ENCODE measurements at regions not wholly inside any gene's neighbourhood (a gene's known extent, or its start where the extent isn't known, plus 50 kb on each side); places are given as distances from the start of the nearest gene placed in this dataset.

DNA sequence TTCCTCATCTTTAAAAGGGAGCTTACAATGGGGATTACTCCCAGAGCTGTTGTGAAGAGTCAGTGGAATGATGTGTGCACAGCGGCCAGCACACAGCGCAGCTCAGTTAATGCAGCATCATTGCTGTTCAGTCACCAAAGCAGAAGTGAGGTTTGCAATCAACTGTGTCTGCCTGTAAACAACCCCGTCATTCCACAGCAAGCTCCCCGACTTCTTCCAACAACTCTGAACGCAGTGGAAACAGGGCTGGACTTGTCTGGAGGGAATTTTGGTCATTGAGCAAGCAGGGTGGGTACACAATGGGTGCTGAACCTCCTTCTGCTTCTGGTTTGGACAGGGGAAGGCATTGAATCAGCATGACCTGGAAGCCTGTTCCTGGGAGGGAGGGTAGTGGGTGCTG, 347.4 kb downstream of the PTPRU start:
- no peaks in the 10 kb centered on the region for H3K9me3 ChIP-seq
- no peaks in the 10 kb centered on the region for H3K4me1 ChIP-seq
- H3K27ac ChIP-seq (replicated peaks in 1 of 4): no peak overlapping the region
- no peak for DNase-seq (ENCODE audit: extremely low spot score)
- TF ChIP-seq POLR2A (IDR thresholded peaks at IDR 0.05; ENCODE audit: low read depth): no peak
- TF ChIP-seq, protein P1, sequence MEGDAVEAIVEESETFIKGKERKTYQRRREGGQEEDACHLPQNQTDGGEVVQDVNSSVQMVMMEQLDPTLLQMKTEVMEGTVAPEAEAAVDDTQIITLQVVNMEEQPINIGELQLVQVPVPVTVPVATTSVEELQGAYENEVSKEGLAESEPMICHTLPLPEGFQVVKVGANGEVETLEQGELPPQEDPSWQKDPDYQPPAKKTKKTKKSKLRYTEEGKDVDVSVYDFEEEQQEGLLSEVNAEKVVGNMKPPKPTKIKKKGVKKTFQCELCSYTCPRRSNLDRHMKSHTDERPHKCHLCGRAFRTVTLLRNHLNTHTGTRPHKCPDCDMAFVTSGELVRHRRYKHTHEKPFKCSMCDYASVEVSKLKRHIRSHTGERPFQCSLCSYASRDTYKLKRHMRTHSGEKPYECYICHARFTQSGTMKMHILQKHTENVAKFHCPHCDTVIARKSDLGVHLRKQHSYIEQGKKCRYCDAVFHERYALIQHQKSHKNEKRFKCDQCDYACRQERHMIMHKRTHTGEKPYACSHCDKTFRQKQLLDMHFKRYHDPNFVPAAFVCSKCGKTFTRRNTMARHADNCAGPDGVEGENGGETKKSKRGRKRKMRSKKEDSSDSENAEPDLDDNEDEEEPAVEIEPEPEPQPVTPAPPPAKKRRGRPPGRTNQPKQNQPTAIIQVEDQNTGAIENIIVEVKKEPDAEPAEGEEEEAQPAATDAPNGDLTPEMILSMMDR (IDR thresholded peaks at IDR 0.05): no peak
- TF ChIP-seq POLR2AphosphoS5 (IDR thresholded peaks at IDR 0.05): no peak
- TF ChIP-seq EP300 (IDR thresholded peaks at IDR 0.05): no peak
- H3K27me3 ChIP-seq: peaks cover 0 to 49% (median 0%) of the 10 kb centered on the region in 4 donors
- 77% methylated on average over 3 of the region's 5 CpGs for WGBS
- H3K4me3 ChIP-seq: no peak overlapping the region
- intact Hi-C loops (cut with DNase I): no loop called here
- H3K36me3 ChIP-seq: no peaks in the 10 kb centered on the region

DNA sequence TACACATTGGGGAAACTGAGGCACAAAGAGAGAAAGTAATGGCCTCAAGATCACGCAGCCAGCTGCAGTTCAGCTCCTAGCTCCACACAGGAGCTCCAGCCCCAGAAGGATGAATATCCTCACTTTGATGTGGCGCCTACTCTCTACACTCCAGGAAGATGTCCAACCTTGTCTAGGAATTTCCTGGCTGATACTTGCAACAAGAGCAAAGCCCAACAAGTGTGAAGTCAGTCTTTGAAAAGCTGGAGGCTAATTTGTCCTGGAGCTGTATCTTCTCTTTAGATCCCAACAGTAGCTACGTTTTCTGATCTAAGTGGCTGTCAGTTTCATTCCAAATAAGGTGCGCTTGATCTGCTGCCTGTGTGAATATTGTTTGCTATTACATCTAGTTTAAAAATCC, 344.9 kb downstream of the PTPRU start:
- intact Hi-C loops (cut with DNase I): no loop called here
- Histone ChIP-seq H3K4me3 (no peak overlapping the region), H3K36me3 (no peaks in the 10 kb centered on the region), H3K27ac (replicated peaks in 1 of 4) (no peak overlapping the region), H3K4me1 (no peaks in the 10 kb centered on the region), H3K27me3 (peaks cover 0 to 65% (median 0%) of the 10 kb centered on the region in 4 donors), H3K9me3 (no peaks in the 10 kb centered on the region)
- WGBS: 57% methylated on average over 4 of the region's 4 CpGs
- TF ChIP-seq POLR2A (IDR thresholded peaks at IDR 0.05; ENCODE audit: low read depth): no peak
- TF ChIP-seq, protein P1 (IDR thresholded peaks at IDR 0.05): no peak
- DNase-seq (ENCODE audit: extremely low spot score): no peak

DNA sequence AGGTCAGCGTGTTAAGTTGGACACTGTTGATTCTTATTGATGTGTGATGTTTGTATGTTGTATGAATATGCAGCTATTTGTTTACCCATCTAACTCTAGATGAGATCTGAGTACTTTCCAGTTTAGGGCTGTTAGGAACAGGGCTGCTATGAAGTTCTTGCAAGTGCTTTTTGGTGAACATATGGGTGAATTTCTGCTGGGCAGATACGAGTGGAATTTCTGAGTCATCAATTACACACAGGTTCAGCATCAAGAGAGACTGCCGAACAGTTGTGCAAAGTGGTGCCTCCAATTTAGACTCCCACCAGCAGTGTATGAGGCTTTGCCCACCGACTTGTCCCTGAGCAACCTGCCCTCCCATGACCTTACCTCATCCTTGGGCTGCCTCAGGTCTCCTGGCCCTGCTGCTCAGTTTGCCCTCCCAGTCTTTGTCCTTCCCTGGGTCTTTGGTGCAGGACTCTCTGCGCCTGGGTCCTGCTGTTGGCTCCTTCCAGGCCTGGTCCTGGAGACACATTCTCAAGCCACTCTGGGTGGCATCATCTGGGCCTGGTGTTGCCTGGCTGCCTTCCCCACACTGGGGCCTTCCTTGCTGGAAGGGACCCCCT, 343.6 kb downstream of the PTPRU start:
- Histone ChIP-seq H3K4me3 (no peak overlapping the region), H3K27ac (replicated peaks in 1 of 4) (no peak overlapping the region), H3K9me3 (no peaks in the 10 kb centered on the region), H3K27me3 (peaks cover 0 to 59% (median 0%) of the 10 kb centered on the region in 4 donors), H3K36me3 (no peaks in the 10 kb centered on the region), H3K4me1 (no peaks in the 10 kb centered on the region)
- TF ChIP-seq EP300 (IDR thresholded peaks at IDR 0.05) (no peak), POLR2AphosphoS5 (IDR thresholded peaks at IDR 0.05) (no peak), POLR2A (IDR thresholded peaks at IDR 0.05; ENCODE audit: low read depth) (no peak)
- TF ChIP-seq, protein P1 (IDR thresholded peaks at IDR 0.05): no peak
- DNase-seq (ENCODE audit: extremely low spot score): no peak
- intact Hi-C loops (cut with DNase I): no loop called here
- WGBS: 73% methylated on average over 5 of the region's 5 CpGs

DNA sequence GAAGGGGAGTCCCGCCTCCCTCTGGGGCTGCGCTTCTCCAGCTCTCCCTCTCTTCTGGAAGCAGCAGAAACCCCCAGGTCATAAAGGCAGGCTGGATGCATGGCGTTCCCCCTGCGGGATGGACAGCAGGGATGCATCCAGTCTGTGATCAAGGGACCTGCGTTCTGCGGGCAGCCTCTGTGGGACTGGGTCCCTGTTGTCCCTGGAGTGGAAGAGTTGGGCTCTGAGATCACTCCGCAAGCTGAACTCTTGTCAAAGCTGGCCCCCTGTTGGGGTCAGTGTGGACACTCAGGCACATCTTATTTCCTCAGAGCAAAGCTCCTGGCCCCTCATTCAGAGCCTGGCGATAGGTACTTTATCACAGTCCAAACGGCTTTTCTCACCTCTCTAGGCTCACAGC, 341.2 kb downstream of the PTPRU start:
- DNase-seq (ENCODE audit: extremely low spot score): no peak

More for the DNA sequence above, 341.2 kb downstream of the PTPRU start:
- intact Hi-C loops (cut with DNase I): no loop called here
- WGBS: 46% methylated on average over 9 of the region's 9 CpGs
- H3K4me1 ChIP-seq: no peaks in the 10 kb centered on the region
- H3K36me3 ChIP-seq: no peaks in the 10 kb centered on the region
- H3K9me3 ChIP-seq: no peaks in the 10 kb centered on the region
- no peak overlapping the region for H3K4me3 ChIP-seq
- H3K27ac ChIP-seq (replicated peaks in 1 of 4): no peak overlapping the region
- TF ChIP-seq, protein P1 (IDR thresholded peaks at IDR 0.05): no peak
- TF ChIP-seq EP300 (IDR thresholded peaks at IDR 0.05) (no peak), POLR2A (IDR thresholded peaks at IDR 0.05; ENCODE audit: low read depth) (no peak), POLR2AphosphoS5 (IDR thresholded peaks at IDR 0.05) (no peak)
- H3K27me3 ChIP-seq: peaks cover 0 to 56% (median 0%) of the 10 kb centered on the region in 4 donors

Data from esophagus muscularis mucosa (tissue), 4 donors.